Skin of body (tissue), 1 donor: ENCODE measurements at regions not wholly inside any gene's neighbourhood (a gene's known extent, or its start where the extent isn't known, plus 50 kb on each side); places are given as distances from the start of the nearest gene placed in this dataset.

Experiments
- DNase-seq: peaks from one replicate; lab custom pipeline; 2025; lab: John Stamatoyannopoulos, UW

DNA sequence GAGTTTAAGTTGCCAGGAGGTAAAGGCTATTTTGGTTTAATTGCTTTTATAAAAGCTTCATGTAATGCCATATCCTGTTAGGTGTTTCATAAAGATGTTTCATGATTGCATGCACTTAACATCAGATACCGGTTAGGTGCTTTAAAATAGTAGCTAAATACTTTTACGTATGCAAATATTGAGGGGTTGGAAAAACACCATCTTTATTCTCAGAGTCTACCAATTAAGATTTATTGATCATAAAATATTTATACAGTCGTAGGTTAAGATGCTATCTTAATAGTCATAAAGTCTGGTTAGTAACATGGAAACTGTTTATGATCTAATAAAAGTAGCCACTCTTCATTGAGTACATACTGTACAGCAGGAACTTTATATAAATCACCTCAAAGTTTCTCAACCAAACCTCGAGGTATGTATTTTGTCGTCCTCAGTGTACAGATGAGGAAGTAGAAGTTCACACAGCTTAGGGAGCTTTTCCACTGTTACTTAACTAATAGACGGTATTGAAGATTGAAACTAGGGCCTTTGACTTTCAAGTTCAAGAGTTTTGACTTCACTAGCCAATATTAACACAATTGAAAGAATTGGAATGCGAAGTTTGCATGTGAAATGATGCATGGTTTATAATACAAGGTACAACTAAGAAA, 897.1 kb downstream of the GATA3 start:
- DNase-seq = no peak

- no peak for DNase-seq
Observed at GRCh38 chr10:8956400-8956799, 901.9 kb downstream of the GATA3 start.

DNA sequence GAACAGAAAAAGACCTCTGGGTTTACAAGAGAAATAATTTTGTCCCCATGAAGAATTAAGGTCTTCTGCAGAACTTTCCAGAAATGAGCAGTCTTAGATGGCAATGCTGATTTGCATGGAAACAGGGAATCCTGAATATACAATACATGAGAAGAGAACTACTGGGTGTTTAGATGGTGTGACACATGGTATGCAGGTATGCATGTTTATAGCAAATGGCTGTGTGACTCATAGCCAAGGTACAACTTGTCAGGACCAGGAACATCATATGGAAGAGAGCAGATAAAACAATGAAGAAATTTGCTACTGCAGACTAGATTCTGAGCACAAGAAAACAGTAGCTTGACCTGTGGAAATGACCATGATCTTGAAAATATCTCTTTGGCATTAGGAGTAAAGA, 907.8 kb downstream of the GATA3 start:
- no peak for DNase-seq

DNA sequence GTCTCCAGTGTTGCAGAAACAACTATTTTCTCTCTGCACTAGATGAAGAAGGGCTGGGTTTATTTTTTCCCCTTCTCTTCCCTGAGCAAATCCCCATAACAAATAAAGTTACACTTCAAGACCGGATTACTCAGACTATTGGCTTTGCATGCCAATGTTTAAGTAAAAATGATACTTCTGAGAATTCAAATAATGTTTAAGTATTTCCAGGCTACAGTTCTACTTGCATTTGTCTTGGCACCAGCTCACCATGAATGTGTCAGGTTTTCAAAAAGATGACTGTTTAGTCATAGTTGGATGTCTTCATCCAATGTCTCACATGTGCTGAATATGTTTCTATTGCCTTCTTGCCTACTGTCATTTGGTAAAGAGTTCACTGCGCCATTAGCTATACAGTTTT, 912.6 kb downstream of the GATA3 start:
- no peak for DNase-seq

- no peak for DNase-seq
Observed at GRCh38 chr10:8969853-8970252, 915.4 kb downstream of the GATA3 start.

DNA sequence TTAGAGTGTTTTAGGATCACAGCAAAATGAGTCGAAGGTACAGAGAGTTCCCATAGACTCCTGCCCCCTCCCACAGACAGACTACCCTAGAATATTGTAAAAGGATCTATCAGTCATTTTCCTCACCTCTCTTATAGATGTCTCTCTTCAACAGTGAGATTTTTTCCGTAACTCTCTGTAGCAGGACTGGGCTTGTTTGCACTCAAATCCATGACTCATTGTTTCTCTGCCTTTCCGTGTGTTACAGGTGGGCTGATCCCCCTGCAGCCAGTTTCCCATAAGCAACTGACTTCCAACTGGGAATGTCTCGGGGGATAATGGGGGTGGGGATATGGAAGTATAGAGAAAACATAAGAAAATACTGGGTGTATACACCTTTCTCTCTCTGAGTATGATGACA, 921.0 kb downstream of the GATA3 start:
- no peak for DNase-seq

DNA sequence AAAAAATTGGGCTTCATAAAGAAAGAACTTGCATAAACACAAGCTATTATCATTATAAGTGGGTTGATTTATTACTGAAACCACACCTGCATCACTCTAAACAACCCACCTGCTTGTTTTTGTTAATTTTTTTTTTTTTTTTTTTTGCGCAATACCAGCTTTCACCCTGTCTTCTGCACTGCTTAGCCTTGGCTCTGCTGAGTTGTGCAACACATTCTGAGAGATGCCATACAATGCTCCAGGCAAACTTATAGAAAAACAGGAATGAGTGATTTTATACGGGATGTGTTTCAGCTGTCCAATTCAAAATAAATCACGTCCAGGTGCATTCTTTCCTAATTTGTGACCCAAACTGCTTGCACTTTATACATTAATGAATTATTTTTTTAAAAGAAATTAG, 923.6 kb downstream of the GATA3 start:
- no peak for DNase-seq

- no peak for DNase-seq
Observed at GRCh38 chr10:8979976-8980375, 925.5 kb downstream of the GATA3 start.

DNA sequence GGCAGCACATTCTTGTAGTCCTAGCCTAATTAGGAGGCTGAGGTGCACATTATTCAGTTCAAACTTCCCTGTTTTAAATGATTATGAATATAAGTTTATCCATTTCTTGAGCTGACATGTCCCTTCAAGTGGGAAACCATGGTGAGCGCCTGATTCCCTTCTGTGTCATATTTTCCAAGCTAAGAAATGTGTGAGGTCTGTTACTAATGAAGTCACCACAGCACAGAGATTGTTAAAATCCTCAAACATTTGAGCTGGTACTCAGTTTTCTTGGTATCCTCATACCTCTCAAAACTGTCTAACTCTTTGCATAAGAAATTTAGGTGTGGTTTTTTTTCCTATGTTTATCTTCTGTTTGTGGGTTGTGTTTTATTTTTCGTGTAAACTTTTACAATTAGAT, 926.8 kb downstream of the GATA3 start:
- no peak for DNase-seq

GRCh38 chr10:8985651-8986050, 931.2 kb downstream of the GATA3 start:
- DNase-seq = no peak

DNA sequence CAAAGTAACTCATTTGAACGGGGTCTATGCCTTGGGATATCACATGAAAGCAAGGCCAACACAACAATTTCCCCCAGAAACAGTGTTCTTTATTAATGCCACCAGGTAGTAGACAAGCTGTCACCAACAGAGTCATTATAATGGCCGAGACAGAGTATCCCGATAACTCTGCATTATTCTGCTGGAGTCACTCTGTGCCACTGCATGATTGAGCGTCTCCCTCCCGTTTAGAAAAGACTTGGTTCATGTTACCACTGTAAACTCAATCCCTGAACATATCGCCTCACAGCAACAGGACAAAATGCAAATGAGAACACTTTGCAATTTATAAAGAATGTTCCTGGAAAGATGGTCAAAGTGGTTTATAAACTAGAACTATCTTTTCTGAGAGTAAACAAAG, 932.5 kb downstream of the GATA3 start:
- no peak for DNase-seq

- DNase-seq = no peak
Observed at GRCh38 chr10:8987712-8988111, 933.2 kb downstream of the GATA3 start.

- DNase-seq = no peak
Observed at GRCh38 chr10:8990280-8990987, 935.9 kb downstream of the GATA3 start.

- DNase-seq = no peak
Observed at GRCh38 chr10:8992009-8992408, 937.5 kb downstream of the GATA3 start.

GRCh38 chr10:8993864-8994263, 939.4 kb downstream of the GATA3 start:
- DNase-seq = no peak

- DNase-seq = no peak
Observed at GRCh38 chr10:8998751-8999150, 944.3 kb downstream of the GATA3 start.

- no peak for DNase-seq
Observed at GRCh38 chr10:9003122-9003521, 948.6 kb downstream of the GATA3 start.

DNA sequence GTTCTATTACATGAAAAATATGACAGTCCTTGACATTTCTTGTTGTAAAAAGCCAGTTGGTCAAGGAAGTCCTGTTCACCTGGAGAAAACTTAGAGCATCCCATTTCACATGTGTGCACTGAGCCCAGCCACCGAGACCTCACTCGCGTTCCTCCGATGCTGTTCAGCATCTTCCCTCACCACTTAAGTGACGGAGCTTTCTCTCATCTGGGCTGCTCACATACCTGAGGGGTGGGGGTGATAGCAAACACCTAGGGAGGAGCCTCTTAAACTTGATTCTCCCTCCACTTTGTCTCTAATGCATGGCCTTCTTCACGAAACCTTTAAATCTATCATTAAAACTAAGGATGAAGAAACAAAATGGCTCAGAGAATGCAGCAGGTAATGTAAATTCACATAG, 950.2 kb downstream of the GATA3 start:
- DNase-seq = no peak

- DNase-seq = no peak
Observed at GRCh38 chr10:9009505-9009904, 955.0 kb downstream of the GATA3 start.

- DNase-seq = no peak
Observed at GRCh38 chr10:9010093-9010492, 955.6 kb downstream of the GATA3 start.

DNA sequence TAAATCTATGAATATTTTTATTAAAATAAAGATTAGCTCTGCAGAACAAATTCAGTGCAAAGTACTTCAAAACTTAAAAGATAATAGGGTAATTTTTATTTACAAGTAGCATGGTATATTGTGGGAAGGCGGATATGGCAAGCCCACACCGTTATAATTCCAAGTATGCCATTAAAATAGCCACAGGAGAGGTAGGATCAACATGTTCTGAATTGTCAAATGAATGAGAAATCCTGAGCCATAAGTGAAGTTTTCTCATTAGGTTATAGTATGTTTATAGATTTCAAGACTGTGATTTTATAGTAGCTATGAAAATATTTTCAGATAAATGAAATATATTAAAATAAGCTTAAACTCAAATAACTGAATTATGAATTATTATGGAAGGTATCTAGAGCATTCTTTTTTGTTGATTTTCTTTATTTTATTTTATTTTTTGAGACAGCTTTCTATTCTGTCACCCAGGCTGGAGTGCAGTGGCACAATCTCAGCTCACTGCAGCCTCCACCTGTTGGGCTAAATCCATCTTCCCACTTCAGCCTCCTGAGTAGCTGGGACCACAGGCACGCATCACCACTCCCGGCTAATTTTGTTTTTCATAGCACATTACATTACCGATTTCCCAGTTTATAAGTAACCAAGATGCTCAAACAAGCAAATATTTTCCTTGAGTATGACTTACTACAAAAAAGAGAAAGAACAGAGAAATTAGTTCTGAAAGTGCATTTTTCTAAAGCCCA, 956.6 kb downstream of the GATA3 start:
- no peak for DNase-seq

DNA sequence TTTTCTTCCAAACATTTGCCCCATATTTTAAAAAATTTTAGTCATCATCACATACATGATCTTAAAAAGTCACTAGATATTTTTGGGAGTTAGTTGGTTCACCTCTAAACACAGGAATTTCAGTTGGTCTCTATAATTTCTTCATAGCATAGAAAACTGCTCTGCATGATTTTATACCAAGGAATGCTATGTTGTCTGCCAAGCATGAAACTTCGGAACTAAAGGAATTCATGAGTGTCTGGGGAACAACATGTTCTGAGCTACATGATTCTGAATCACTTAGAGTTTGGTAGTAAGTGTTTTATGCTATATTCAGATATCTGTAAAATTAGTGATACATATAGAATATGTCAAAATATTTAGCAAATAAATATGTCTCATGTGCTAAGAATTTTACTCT, 957.8 kb downstream of the GATA3 start:
- DNase-seq = no peak

- DNase-seq = no peak
Observed at GRCh38 chr10:9015005-9015404, 960.5 kb downstream of the GATA3 start.
